ENCODE measurements at regions not wholly inside any gene's neighbourhood (a gene's known extent, or its start where the extent isn't known, plus 50 kb on each side); places are given as distances from the start of the nearest gene placed in this dataset.

GRCh38 chr4:179467878-179468277 lies 2025.6 kb upstream of the AGA start:
- H3K4me1 Mint-ChIP-seq = no peaks in the 10 kb centered on the region
- Histone ChIP-seq H3K27me3 (ENCODE audit: control insufficient read depth in 2 of 2, insufficient read depth in 2 of 2, low read length in 2 of 2) (no peaks in the 10 kb centered on the region), H3K36me3 (replicated peaks in 1 of 2; ENCODE audit: control insufficient read depth in 1 of 2, insufficient read depth in 2 of 2, low read length in 2 of 2) (no peaks in the 10 kb centered on the region), H3K79me2 (ENCODE audit: insufficient read depth, low read length) (no peaks in the 10 kb centered on the region), H3K4me1 (ENCODE audit: control insufficient read depth in 1 of 2, insufficient read depth in 2 of 2, low read length in 2 of 2) (no peaks in the 10 kb centered on the region), H2AFZ (ENCODE audit: insufficient read depth, low read depth, low read length, poor library complexity, severe bottlenecking) (no peak overlapping the region), H3K4me3 (replicated peaks in 1 of 3; ENCODE audit: low read depth in 2 of 3, low read length in 3 of 3) (no peak overlapping the region), H3K9me3 (replicated peaks in 1 of 2; ENCODE audit: control insufficient read depth in 1 of 2, insufficient read depth in 1 of 2, low read length in 2 of 2) (no peaks in the 10 kb centered on the region), H3K4me2 (replicated peaks; ENCODE audit: extremely low read depth, low read length, poor library complexity, severe bottlenecking) (no peak overlapping the region), H3K27ac (ENCODE audit: low read depth in 1 of 2, low read length in 2 of 2) (no peak overlapping the region), H3K9ac (ENCODE audit: insufficient read depth, low read length, poor library complexity, severe bottlenecking) (no peak overlapping the region), H4K20me1 (ENCODE audit: insufficient read depth, low read length) (no peaks in the 10 kb centered on the region)
- WGBS (ENCODE audit: insufficient coverage) = no CpG with 5 or more reads among the region's 1 CpG
- no peak overlapping the region for H3K27ac Mint-ChIP-seq
- no peaks in the 10 kb centered on the region for H3K36me3 Mint-ChIP-seq
- H3K27me3 Mint-ChIP-seq (ENCODE audit: low read depth in 3 of 3) = no peaks in the 10 kb centered on the region
- H3K4me3 Mint-ChIP-seq = no peak overlapping the region
- intact Hi-C loops (cut with micrococcal nuclease) = no loop called here
- DNase-seq = no peak
- H3K9me3 Mint-ChIP-seq = peaks cover 0 to 2% (median 0%) of the 10 kb centered on the region in 7 donors
- TF ChIP-seq CTCF (IDR thresholded peaks at IDR 0.05) = no peak

GRCh38 chr4:179472164-179472563 lies 2029.9 kb upstream of the AGA start:
- no peak overlapping the region for H3K4me3 Mint-ChIP-seq
- no peak overlapping the region for H3K4me2 ChIP-seq (replicated peaks; ENCODE audit: extremely low read depth, low read length, poor library complexity, severe bottlenecking)
- intact Hi-C loops (cut with micrococcal nuclease) = no loop called here
- H3K27me3 ChIP-seq (ENCODE audit: control insufficient read depth in 2 of 2, insufficient read depth in 2 of 2, low read length in 2 of 2) = no peaks in the 10 kb centered on the region
- no peak overlapping the region for H3K27ac ChIP-seq (ENCODE audit: low read depth in 1 of 2, low read length in 2 of 2)
- H3K4me3 ChIP-seq (replicated peaks in 1 of 3; ENCODE audit: low read depth in 2 of 3, low read length in 3 of 3) = no peak overlapping the region
- H3K4me1 ChIP-seq (ENCODE audit: control insufficient read depth in 1 of 2, insufficient read depth in 2 of 2, low read length in 2 of 2) = no peaks in the 10 kb centered on the region
- H3K27ac Mint-ChIP-seq = no peak overlapping the region
- no peaks in the 10 kb centered on the region for H4K20me1 ChIP-seq (ENCODE audit: insufficient read depth, low read length)
- TF ChIP-seq CTCF (IDR thresholded peaks at IDR 0.05) = no peak
- H2AFZ ChIP-seq (ENCODE audit: insufficient read depth, low read depth, low read length, poor library complexity, severe bottlenecking) = no peak overlapping the region
- H3K27me3 Mint-ChIP-seq (ENCODE audit: low read depth in 3 of 3) = peaks cover 0 to 1% (median 0%) of the 10 kb centered on the region in 3 donors
- no peaks in the 10 kb centered on the region for H3K36me3 Mint-ChIP-seq
- H3K9me3 ChIP-seq (replicated peaks in 1 of 2; ENCODE audit: control insufficient read depth in 1 of 2, insufficient read depth in 1 of 2, low read length in 2 of 2) = peaks cover 3 to 5% of the 10 kb centered on the region in 2 donors
- DNase-seq = no peak
- no peak overlapping the region for H3K9ac ChIP-seq (ENCODE audit: insufficient read depth, low read length, poor library complexity, severe bottlenecking)
- no peaks in the 10 kb centered on the region for H3K4me1 Mint-ChIP-seq
- no peaks in the 10 kb centered on the region for H3K79me2 ChIP-seq (ENCODE audit: insufficient read depth, low read length)
- no peaks in the 10 kb centered on the region for H3K36me3 ChIP-seq (replicated peaks in 1 of 2; ENCODE audit: control insufficient read depth in 1 of 2, insufficient read depth in 2 of 2, low read length in 2 of 2)
- peaks cover 2 to 10% (median 5%) of the 10 kb centered on the region in 7 donors for H3K9me3 Mint-ChIP-seq

All from CD14-positive monocyte (primary cell).